Neutrophil (primary cell): ENCODE measurements at regions not wholly inside any gene's neighbourhood (a gene's known extent, or its start where the extent isn't known, plus 50 kb on each side); places are given as distances from the start of the nearest gene placed in this dataset.

ENCODE experiments used
- H3K27ac ChIP-seq: fragments of 200-600 bp; sonication (generic); 2 replicates; pipeline ENCODE4 v1.5.1; 2016; ENCODE audit warnings: mild to moderate bottlenecking, moderate library complexity
- H3K27me3 ChIP-seq: fragments of 200-600 bp; sonication (generic); 2 replicates; pipeline ENCODE4 v1.6.0; 2016; ENCODE audit warnings: mild to moderate bottlenecking
- H3K36me3 ChIP-seq: fragments of 200-600 bp; sonication (generic); 2 replicates; pipeline ENCODE4 v1.5.1; 2017
- H3K4me1 ChIP-seq, 2 experiments: fragments of 200-600 bp in 1 of 2; sonication (generic) in 1 of 2; 1 replicate in 1 of 2; 2 replicates in 1 of 2; pipeline versions ENCODE4 v1.5.1 to v1.6.1; 2013 to 2016; ENCODE audit warnings: low read depth in 1 of 2, low read length in 1 of 2, mild to moderate bottlenecking in 1 of 2, moderate library complexity in 1 of 2; ENCODE audit not compliant: control insufficient read depth in 1 of 2, insufficient read depth in 1 of 2
- H3K4me3 ChIP-seq, 2 experiments: fragments of 200-600 bp in 1 of 2; sonication (generic) in 1 of 2; 1 replicate in 1 of 2; 2 replicates in 1 of 2; pipeline ENCODE4 v1.5.1; 2013 to 2016; ENCODE audit warnings: low read depth in 1 of 2, low read length in 1 of 2, mild to moderate bottlenecking in 1 of 2, moderate library complexity in 1 of 2
- H3K9me3 ChIP-seq: fragments of 200-600 bp; sonication (generic); 2 replicates; pipeline ENCODE4 v1.5.1; 2016
- CTCF ChIP-seq: fragments of 200-600 bp; sonication (generic); IDR thresholded peaks from 2 replicates; pipeline ENCODE4 v1.5.1; 2016; ENCODE audit warnings: antibody characterized with exemption

- Histone ChIP-seq H3K4me3 (no peak overlapping the region), H3K36me3 (no peaks in the 10 kb centered on the region), H3K27ac (no peak overlapping the region), H3K27me3 (no peaks in the 10 kb centered on the region), H3K4me1 (no peaks in the 10 kb centered on the region), H3K9me3 (no peaks in the 10 kb centered on the region)
- TF ChIP-seq CTCF: no peak
These were observed 550.5 kb upstream of the GBE1 start for GRCh38 chr3:82311901-82312300.

- TF ChIP-seq CTCF: no peak
- Histone ChIP-seq H3K27ac (no peak overlapping the region), H3K4me3 (no peak overlapping the region), H3K9me3 (peaks cover 5% of the 10 kb centered on the region), H3K27me3 (no peaks in the 10 kb centered on the region), H3K4me1 (no peaks in the 10 kb centered on the region), H3K36me3 (no peaks in the 10 kb centered on the region)
These were observed 547.3 kb upstream of the GBE1 start for GRCh38 chr3:82308755-82309154.

GRCh38 chr3:82306189-82306588 lies 544.7 kb upstream of the GBE1 start:
- Histone ChIP-seq H3K4me3 (no peak overlapping the region), H3K27ac (no peak overlapping the region), H3K9me3 (peaks cover 5% of the 10 kb centered on the region), H3K36me3 (no peaks in the 10 kb centered on the region), H3K4me1 (no peaks in the 10 kb centered on the region), H3K27me3 (no peaks in the 10 kb centered on the region)
- no peak for TF ChIP-seq CTCF

GRCh38 chr3:82294609-82295008 lies 533.2 kb upstream of the GBE1 start:
- Histone ChIP-seq H3K4me1 (no peaks in the 10 kb centered on the region), H3K4me3 (no peak overlapping the region), H3K36me3 (no peaks in the 10 kb centered on the region), H3K27me3 (no peaks in the 10 kb centered on the region), H3K27ac (no peak overlapping the region), H3K9me3 (no peaks in the 10 kb centered on the region)
- no peak for TF ChIP-seq CTCF

GRCh38 chr3:82293867-82294266 lies 532.4 kb upstream of the GBE1 start:
- TF ChIP-seq CTCF: no peak
- H3K4me3 ChIP-seq: no peak overlapping the region
- H3K27ac ChIP-seq: no peak overlapping the region
- no peaks in the 10 kb centered on the region for H3K27me3 ChIP-seq
- no peaks in the 10 kb centered on the region for H3K36me3 ChIP-seq
- H3K9me3 ChIP-seq: no peaks in the 10 kb centered on the region
- no peaks in the 10 kb centered on the region for H3K4me1 ChIP-seq

GRCh38 chr3:82293435-82293834 lies 532.0 kb upstream of the GBE1 start:
- Histone ChIP-seq H3K27ac (no peak overlapping the region), H3K27me3 (no peaks in the 10 kb centered on the region), H3K36me3 (no peaks in the 10 kb centered on the region), H3K9me3 (no peaks in the 10 kb centered on the region), H3K4me1 (no peaks in the 10 kb centered on the region), H3K4me3 (no peak overlapping the region)
- TF ChIP-seq CTCF: no peak
